Body of pancreas (tissue), 4 donors: ENCODE measurements at regions not wholly inside any gene's neighbourhood (a gene's known extent, or its start where the extent isn't known, plus 50 kb on each side); places are given as distances from the start of the nearest gene placed in this dataset.
"Not testable (repeated sequence)": the region's sequence is repeated elsewhere in the genome, so short reads cannot be mapped to it uniquely, and the experiment has no call there.

ENCODE experiments used
- ATAC-seq: fragments of 150-250 bp; one replicate; pipeline ENCODE4 v1.9.1; 2016
- DNase-seq, 4 donors: peaks; one replicate each; pipeline ENCODE4 v3.0.0-alpha.2; 2019
- H3K27ac ChIP-seq, 4 donors: fragments of 200-600 bp; sonication (generic); 1 replicate in 3 of 4; 2 replicates in 1 of 4; pipeline versions ENCODE4 v1.5.1 to v1.6.1; 2016 to 2019; ENCODE audit warnings: mild to moderate bottlenecking in 1 of 4, mixed read lengths in 1 of 4, moderate library complexity in 1 of 4
- H3K27me3 ChIP-seq, 2 donors: fragments of 200-600 bp; sonication (generic); one replicate each; pipeline ENCODE4 v1.6.0; 2016; ENCODE audit warnings: mild to moderate bottlenecking in 1 of 2
- H3K36me3 ChIP-seq, 2 donors: fragments of 200-600 bp; sonication (generic); replicated peaks in 1 of 2; 2 replicates each; pipeline ENCODE4 v1.5.1; 2016; ENCODE audit warnings: low read depth in 2 of 2; ENCODE audit not compliant: insufficient read depth in 1 of 2
- H3K4me1 ChIP-seq: fragments of 200-600 bp; sonication (generic); one replicate; pipeline ENCODE4 v1.6.0; 2016
- H3K4me3 ChIP-seq, 2 donors: fragments of 200-600 bp; sonication (generic); 1 replicate in 1 of 2; 2 replicates in 1 of 2; pipeline ENCODE4 v1.5.1; 2016 to 2019
- H3K9me3 ChIP-seq, 3 donors: fragments of 200-600 bp; sonication (generic); 1 replicate in 2 of 3; 2 replicates in 1 of 3; pipeline ENCODE4 v1.5.1; 2016
- CTCF ChIP-seq, 7 experiments: fragments of 450-650 bp in 4 of 7; fragments of 200-600 bp in 3 of 7; sonication (generic) in 3 of 7; IDR thresholded peaks; one replicate each; pipeline ENCODE4 v1.5.1; 2016 to 2019; ENCODE audit warnings: antibody characterized with exemption in 7 of 7
- POLR2A ChIP-seq, 3 donors: fragments of 450-650 bp; IDR thresholded peaks; one replicate each; pipeline ENCODE4 v1.6.1; 2016; ENCODE audit warnings: antibody characterized with exemption in 3 of 3, mild to moderate bottlenecking in 2 of 3
- WGBS, 2 donors: methylation state at CpG; one replicate each; pipeline ENCODE4 v1.1.5; 2017; 5-methylcytosine and 5-hydroxymethylcytosine counted together
- intact Hi-C: fragments of 100-400 bp; cut with DNase I; formaldehyde crosslinking; loops from one replicate; pipeline ENCODE4 v1.15.1; 2023

- no peaks in the 10 kb centered on the region for H3K27me3 ChIP-seq
- DNase-seq (no peak), ATAC-seq (no peak)
- H3K4me1 ChIP-seq, result peaks cover 4% of the 10 kb centered on the region
- H3K36me3 ChIP-seq, result no peaks in the 10 kb centered on the region
- no peaks in the 10 kb centered on the region for H3K9me3 ChIP-seq
- no peak overlapping the region for H3K4me3 ChIP-seq
- 24 to 36% methylated on average over 1 of the region's 1 CpG for WGBS, 2 donors
- intact Hi-C loops, result no loop called here
- no peak for TF ChIP-seq CTCF (IDR thresholded peaks at IDR 0.05)
- no peak for TF ChIP-seq POLR2A (IDR thresholded peaks at IDR 0.05)
- H3K27ac ChIP-seq, result no peak overlapping the region
These were observed 62.8 kb upstream of the USP25 start for GRCh38 chr21:15667010-15667409.

- WGBS, 2 donors, result 77 to 78% methylated on average over 7 of the region's 7 CpGs
- Histone ChIP-seq H3K4me1 (peaks cover 4% of the 10 kb centered on the region), H3K27me3 (no peaks in the 10 kb centered on the region), H3K36me3 (no peaks in the 10 kb centered on the region), H3K9me3 (no peaks in the 10 kb centered on the region), H3K27ac (no peak overlapping the region), H3K4me3 (no peak overlapping the region)
- DNase-seq (no peak), ATAC-seq (no peak)
- TF ChIP-seq CTCF (IDR thresholded peaks at IDR 0.05) (no peak), POLR2A (IDR thresholded peaks at IDR 0.05) (no peak)
- intact Hi-C loops, result no loop called here
These were observed 62.0 kb upstream of the USP25 start for GRCh38 chr21:15667819-15668218.

- Histone ChIP-seq H3K4me3 (no peak overlapping the region), H3K27ac (no peak overlapping the region), H3K27me3 (no peaks in the 10 kb centered on the region), H3K36me3 (no peaks in the 10 kb centered on the region), H3K4me1 (peaks cover 4% of the 10 kb centered on the region), H3K9me3 (no peaks in the 10 kb centered on the region)
- ATAC-seq (no peak), DNase-seq (no peak)
- no peak for TF ChIP-seq CTCF (IDR thresholded peaks at IDR 0.05)
- no peak for TF ChIP-seq POLR2A (IDR thresholded peaks at IDR 0.05)
- WGBS, 2 donors, result 38 to 51% methylated on average over 2 of the region's 2 CpGs
- intact Hi-C loops, result no loop called here
These were observed 60.5 kb upstream of the USP25 start for GRCh38 chr21:15669247-15669646.

- Histone ChIP-seq H3K4me3 (no peak overlapping the region), H3K36me3 (no peaks in the 10 kb centered on the region), H3K4me1 (peaks cover 4% of the 10 kb centered on the region), H3K9me3 (no peaks in the 10 kb centered on the region), H3K27ac (no peak overlapping the region), H3K27me3 (no peaks in the 10 kb centered on the region)
- ATAC-seq (no peak), DNase-seq (no peak)
- 66 to 86% methylated on average over 3 of the region's 3 CpGs for WGBS, 2 donors
- intact Hi-C loops, result no loop called here
- TF ChIP-seq POLR2A (IDR thresholded peaks at IDR 0.05) (no peak), CTCF (IDR thresholded peaks at IDR 0.05) (no peak)
These were observed 58.6 kb upstream of the USP25 start for GRCh38 chr21:15671188-15671587.

GRCh38 chr21:15672578-15672977 lies 57.2 kb upstream of the USP25 start:
- 80 to 98% methylated on average over 15 of the region's 15 CpGs for WGBS, 2 donors
- ATAC-seq, intact Hi-C loops, H3K4me1 ChIP-seq, H3K27me3 ChIP-seq, H3K4me3 ChIP-seq, H3K27ac ChIP-seq, H3K9me3 ChIP-seq, DNase-seq, H3K36me3 ChIP-seq: not testable (repeated sequence)
